GM23338 (cell line): ENCODE measurements at regions not wholly inside any gene's neighbourhood (a gene's known extent, or its start where the extent isn't known, plus 50 kb on each side); places are given as distances from the start of the nearest gene placed in this dataset.

Source experiments
- CREB1 ChIP-seq: fragments of 250-450 bp; sonication (Bioruptor Pico); IDR thresholded peaks from 2 replicates; pipeline ENCODE4 v1.5.0; 2020; ENCODE audit warnings: low read depth, mild to moderate bottlenecking, moderate library complexity
- CTCF ChIP-seq, 2 experiments: fragments of 200-600 bp in 1 of 2; sonication (generic) in 1 of 2; conservative IDR thresholded peaks; 2 replicates each; pipeline versions ENCODE4 v1.5.1 to v1.6.1; 2016 to 2017; ENCODE audit warnings: antibody characterized with exemption in 2 of 2, low read depth in 2 of 2, mild to moderate bottlenecking in 2 of 2, moderate library complexity in 1 of 2
- JUNB ChIP-seq: IDR thresholded peaks from one replicate; pipeline ENCODE4 v1.6.1; 2016; ENCODE audit warnings: antibody characterized with exemption; ENCODE audit not compliant: unreplicated experiment
- NANOG ChIP-seq: IDR thresholded peaks from 2 replicates; pipeline ENCODE4 v1.6.1; 2016; ENCODE audit warnings: antibody characterized with exemption, borderline replicate concordance
- POLR2AphosphoS5 ChIP-seq: IDR thresholded peaks from 2 replicates; pipeline ENCODE4 v1.6.1; 2016; ENCODE audit warnings: antibody characterized with exemption, low read depth
- STAT1 ChIP-seq: IDR thresholded peaks from one replicate; pipeline ENCODE4 v1.6.1; 2016; ENCODE audit warnings: antibody characterized with exemption; ENCODE audit not compliant: unreplicated experiment
- ZNF331 ChIP-seq: fragments of 250-450 bp; sonication (Bioruptor Pico); IDR thresholded peaks from 2 replicates; pipeline ENCODE4 v1.5.0; 2020; ENCODE audit warnings: low read depth, mild to moderate bottlenecking, moderate library complexity
- ZNF462 ChIP-seq: fragments of 250-450 bp; sonication (Bioruptor Pico); IDR thresholded peaks from 2 replicates; pipeline ENCODE4 v1.5.0; 2020; ENCODE audit warnings: mild to moderate bottlenecking, moderate library complexity
- TF ChIP-seq, protein P1 (sequence below): IDR thresholded peaks from 2 replicates; pipeline ENCODE4 v1.6.1; 2016; ENCODE audit warnings: antibody characterized with exemption

- TF ChIP-seq ZNF462 (CRISPR knock-in tag) (no peak), STAT1 (no peak), POLR2AphosphoS5 (no peak), JUNB (no peak), CREB1 (no peak), CTCF (conservative IDR thresholded peaks at IDR 0.05; ENCODE audit: low read depth in 2 of 2) (no peak), NANOG (no peak), ZNF331 (no peak)
- TF ChIP-seq, protein P1, sequence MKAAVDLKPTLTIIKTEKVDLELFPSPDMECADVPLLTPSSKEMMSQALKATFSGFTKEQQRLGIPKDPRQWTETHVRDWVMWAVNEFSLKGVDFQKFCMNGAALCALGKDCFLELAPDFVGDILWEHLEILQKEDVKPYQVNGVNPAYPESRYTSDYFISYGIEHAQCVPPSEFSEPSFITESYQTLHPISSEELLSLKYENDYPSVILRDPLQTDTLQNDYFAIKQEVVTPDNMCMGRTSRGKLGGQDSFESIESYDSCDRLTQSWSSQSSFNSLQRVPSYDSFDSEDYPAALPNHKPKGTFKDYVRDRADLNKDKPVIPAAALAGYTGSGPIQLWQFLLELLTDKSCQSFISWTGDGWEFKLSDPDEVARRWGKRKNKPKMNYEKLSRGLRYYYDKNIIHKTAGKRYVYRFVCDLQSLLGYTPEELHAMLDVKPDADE = no peak
Measured at GRCh38 chr4:165609653-165610052, 230.8 kb downstream of the CPE start (continued).
